T-helper 17 cell (primary cell): ENCODE measurements at regions not wholly inside any gene's neighbourhood (a gene's known extent, or its start where the extent isn't known, plus 50 kb on each side); places are given as distances from the start of the nearest gene placed in this dataset.
"Not testable (repeated sequence)": the region's sequence is repeated elsewhere in the genome, so short reads cannot be mapped to it uniquely, and the experiment has no call there.

Experiments
- ATAC-seq: fragments of 150-1000 bp; cut with Tn5 transposase; 2 replicates; pipeline ENCODE4 v1.10.0; 2021; ENCODE audit warnings: mild to moderate bottlenecking, moderate library complexity
- DNase-seq, 3 donors: peaks; one replicate each; pipeline versions ENCODE4 v3.0.0 to v3.0.0-alpha.2; 2020 to 2021
- H3K9me3 ChIP-seq: one replicate; pipeline ENCODE4 v1.7.0; 2013; ENCODE audit warnings: low read length, mild to moderate bottlenecking; ENCODE audit not compliant: control insufficient read depth, poor library complexity, severe bottlenecking
- H3K27ac Mint-ChIP-seq: one replicate; pipeline ENCODE4 v1.8.0; 2022; ENCODE audit warnings: mild to moderate bottlenecking, moderate library complexity, mixed read lengths
- H3K27me3 Mint-ChIP-seq: one replicate; pipeline ENCODE4 v1.8.0; 2022; ENCODE audit warnings: mixed read lengths
- H3K36me3 Mint-ChIP-seq: one replicate; pipeline ENCODE4 v1.8.0; 2022; ENCODE audit warnings: low read depth, mixed read lengths
- H3K4me1 Mint-ChIP-seq: one replicate; pipeline ENCODE4 v1.8.0; 2022; ENCODE audit warnings: mild to moderate bottlenecking, mixed read lengths
- H3K4me3 Mint-ChIP-seq: one replicate; pipeline ENCODE4 v1.8.0; 2022; ENCODE audit warnings: mild to moderate bottlenecking, moderate library complexity, mixed read lengths

DNA sequence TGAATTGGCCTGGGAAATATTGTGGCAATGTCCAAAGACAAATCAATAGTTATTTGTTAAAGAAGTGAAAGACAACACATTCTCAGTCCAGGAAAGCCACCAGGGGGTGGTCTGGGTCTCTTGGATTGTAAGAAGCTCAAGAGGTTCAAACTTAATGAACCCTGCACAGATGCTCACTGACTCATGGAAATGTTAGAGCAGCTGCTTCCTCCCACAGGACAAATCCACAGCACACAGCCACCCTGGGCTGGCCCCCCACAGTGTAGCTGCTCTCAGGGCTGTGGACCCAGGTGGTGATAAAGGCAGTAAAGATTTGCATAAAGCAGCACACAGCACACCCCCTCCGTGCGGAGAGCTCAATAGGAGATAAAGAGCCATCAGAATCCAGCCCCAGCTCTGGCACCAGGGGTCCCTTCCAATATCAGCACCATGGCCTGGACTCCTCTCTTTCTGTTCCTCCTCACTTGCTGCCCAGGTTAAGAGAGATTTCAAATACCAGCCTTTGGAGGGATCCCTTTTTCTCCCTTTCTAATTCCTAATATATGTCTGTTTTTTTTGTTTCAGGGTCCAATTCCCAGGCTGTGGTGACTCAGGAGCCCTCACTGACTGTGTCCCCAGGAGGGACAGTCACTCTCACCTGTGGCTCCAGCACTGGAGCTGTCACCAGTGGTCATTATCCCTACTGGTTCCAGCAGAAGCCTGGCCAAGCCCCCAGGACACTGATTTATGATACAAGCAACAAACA, 124.8 kb downstream of the VPREB1 start:
- H3K4me3 Mint-ChIP-seq, H3K27ac Mint-ChIP-seq, H3K36me3 Mint-ChIP-seq, H3K9me3 ChIP-seq, DNase-seq, H3K4me1 Mint-ChIP-seq: not testable (repeated sequence)
- H3K27me3 Mint-ChIP-seq = peaks cover 84% of the 10 kb centered on the region
- ATAC-seq = peak; percentile 74

DNA sequence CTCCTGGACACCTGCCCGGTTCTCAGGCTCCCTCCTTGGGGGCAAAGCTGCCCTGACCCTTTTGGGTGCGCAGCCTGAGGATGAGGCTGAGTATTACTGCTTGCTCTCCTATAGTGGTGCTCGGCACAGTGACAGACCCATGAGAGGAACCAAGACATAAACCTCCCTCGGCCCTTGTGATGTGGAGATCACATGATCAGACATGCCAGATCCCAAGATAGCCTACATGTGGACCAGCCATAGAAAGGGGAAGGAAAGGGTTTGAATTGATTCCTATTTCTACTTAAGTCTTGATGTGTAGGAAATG, 125.3 kb downstream of the VPREB1 start:
- no peaks in the 10 kb centered on the region for H3K9me3 ChIP-seq
- no peak overlapping the region for H3K4me3 Mint-ChIP-seq
- no peak for DNase-seq
- peaks cover 3% of the 10 kb centered on the region for H3K4me1 Mint-ChIP-seq
- H3K27ac Mint-ChIP-seq = no peak overlapping the region
- H3K27me3 Mint-ChIP-seq = peaks cover 80% of the 10 kb centered on the region
- peaks cover 2% of the 10 kb centered on the region for H3K36me3 Mint-ChIP-seq
- no peak for ATAC-seq

DNA sequence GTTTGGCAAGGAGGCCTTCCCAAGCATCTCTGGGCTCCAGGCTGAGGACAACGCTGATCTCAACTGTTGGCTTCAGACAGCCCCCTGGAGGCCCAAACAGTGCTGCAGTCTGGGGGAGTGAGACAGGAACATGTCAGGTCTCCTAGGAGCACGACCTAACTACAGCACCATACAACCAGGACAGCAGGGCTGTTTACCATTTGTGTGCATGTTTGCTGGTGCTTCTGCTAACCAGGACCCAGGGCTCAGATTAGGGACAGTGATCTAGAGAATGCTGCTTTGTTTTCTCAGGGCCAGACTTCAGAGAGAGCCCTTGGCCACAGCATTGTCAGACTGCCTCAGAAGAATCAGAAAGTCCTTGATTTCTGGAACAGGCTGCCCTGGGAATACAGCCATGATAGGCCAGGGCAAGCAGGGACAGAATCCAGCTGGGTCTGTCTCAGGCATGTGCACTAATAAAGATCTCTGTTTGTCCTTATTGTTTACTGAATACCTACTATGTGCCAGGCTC, 126.5 kb downstream of the VPREB1 start:
- DNase-seq (no peak), ATAC-seq (no peak)
- H3K36me3 Mint-ChIP-seq = peaks cover 2% of the 10 kb centered on the region
- peaks cover 2% of the 10 kb centered on the region for H3K4me1 Mint-ChIP-seq
- peaks cover 80% of the 10 kb centered on the region for H3K27me3 Mint-ChIP-seq
- H3K9me3 ChIP-seq = no peaks in the 10 kb centered on the region
- no peak overlapping the region for H3K27ac Mint-ChIP-seq
- no peak overlapping the region for H3K4me3 Mint-ChIP-seq

DNA sequence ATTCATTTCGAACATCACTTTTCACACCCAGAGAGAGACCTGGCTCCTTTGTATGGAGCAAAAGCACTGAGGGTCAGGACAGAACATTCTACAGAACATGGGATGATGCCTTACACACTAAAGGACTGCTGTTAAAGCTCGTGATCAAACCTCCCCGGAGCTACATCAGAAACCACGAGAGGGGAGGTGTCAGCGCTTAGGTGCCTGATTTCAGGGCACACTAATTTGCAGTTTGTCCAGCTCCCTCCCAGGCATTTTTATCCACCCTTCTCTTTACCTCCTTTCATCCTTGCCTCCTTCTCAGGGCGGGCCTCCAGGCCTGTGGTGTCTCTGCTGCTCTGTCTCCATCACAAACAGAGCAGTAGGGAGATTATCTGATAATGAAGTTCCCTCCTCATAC, 127.5 kb downstream of the VPREB1 start:
- ATAC-seq (no peak), DNase-seq (no peak)
- peaks cover 82% of the 10 kb centered on the region for H3K27me3 Mint-ChIP-seq
- H3K4me3 Mint-ChIP-seq = no peak overlapping the region
- no peak overlapping the region for H3K27ac Mint-ChIP-seq
- H3K36me3 Mint-ChIP-seq = peaks cover 2% of the 10 kb centered on the region
- no peaks in the 10 kb centered on the region for H3K4me1 Mint-ChIP-seq
- no peaks in the 10 kb centered on the region for H3K9me3 ChIP-seq

DNA sequence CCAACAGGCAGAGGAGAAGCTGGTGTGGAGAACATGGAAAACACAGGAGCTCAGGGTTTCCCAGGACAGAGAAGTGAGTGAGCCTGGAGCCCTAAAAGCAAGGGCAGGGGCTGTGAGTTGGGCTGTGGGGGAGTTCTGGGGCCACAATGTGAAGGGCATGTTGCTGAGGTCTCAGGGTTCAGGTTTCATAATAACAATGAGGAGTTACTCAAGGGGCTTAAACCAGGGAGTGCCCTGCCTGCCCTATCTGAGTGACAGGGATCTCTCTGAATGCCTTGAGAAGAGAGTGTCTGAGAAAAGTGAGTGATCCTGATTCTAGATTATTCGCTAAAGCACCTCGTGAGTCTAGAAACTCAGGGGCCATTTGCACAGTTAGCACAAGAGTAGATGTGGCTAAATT, 129.6 kb downstream of the VPREB1 start:
- no peaks in the 10 kb centered on the region for H3K9me3 ChIP-seq
- no peak overlapping the region for H3K27ac Mint-ChIP-seq
- ATAC-seq (no peak), DNase-seq (no peak)
- H3K4me3 Mint-ChIP-seq = no peak overlapping the region
- H3K4me1 Mint-ChIP-seq = peaks cover 2% of the 10 kb centered on the region
- peaks cover 83% of the 10 kb centered on the region for H3K27me3 Mint-ChIP-seq
- peaks cover 2% of the 10 kb centered on the region for H3K36me3 Mint-ChIP-seq

DNA sequence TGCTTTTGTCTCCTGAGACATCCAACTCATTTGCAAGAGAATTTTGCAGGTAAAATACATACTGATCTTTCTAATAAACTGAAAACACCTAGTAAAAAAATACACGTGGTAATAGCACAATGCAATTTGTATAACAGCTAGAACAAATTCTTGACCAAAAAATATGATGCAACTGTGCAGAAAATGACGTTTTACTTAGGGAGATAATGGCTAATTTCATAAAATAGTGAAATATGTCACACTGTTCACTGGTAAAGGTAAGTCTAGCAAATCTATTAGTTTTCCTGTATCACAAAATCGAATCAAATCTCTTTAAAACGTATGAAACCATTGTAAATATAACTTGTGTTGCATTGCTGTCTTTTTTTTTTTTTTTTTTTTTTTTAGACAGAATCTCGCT, 130.0 kb downstream of the VPREB1 start:
- peaks cover 2% of the 10 kb centered on the region for H3K4me1 Mint-ChIP-seq
- peaks cover 80% of the 10 kb centered on the region for H3K27me3 Mint-ChIP-seq
- H3K4me3 Mint-ChIP-seq = no peak overlapping the region
- H3K9me3 ChIP-seq = no peaks in the 10 kb centered on the region
- no peak overlapping the region for H3K27ac Mint-ChIP-seq
- no peak for DNase-seq
- H3K36me3 Mint-ChIP-seq = peaks cover 2% of the 10 kb centered on the region
- ATAC-seq = no peak

DNA sequence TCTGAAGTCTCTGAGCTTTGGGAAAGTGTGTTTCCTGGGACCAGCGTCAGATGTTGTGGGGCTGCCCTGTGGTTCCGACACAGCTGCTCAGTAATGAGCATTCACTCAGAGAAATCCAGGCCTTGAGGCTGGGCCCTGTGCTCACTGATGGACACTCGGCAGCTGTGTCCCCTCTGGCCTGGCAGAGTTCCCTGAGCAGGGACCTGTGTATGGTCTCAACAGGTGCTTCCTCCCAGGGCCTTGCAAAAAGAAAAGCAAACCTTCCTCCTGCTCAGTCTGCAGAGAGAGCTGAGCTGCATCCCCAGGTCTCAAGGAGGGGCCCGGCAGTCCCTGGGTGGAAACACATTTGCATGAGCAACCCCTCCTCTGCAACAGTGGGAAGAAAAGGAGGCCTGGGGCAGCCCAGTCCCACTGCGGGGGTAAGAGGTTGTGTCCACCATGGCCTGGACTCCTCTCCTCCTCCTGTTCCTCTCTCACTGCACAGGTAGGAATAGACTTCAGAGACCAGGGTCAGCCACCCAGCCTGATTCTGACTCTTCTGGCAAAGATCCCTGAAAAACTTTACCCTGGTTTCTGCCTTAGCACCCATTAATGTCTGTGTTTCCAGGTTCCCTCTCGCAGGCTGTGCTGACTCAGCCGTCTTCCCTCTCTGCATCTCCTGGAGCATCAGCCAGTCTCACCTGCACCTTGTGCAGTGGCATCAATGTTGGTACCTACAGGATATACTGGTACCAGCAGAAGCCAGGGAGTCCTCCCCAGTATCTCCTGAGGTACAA, 131.2 kb downstream of the VPREB1 start:
- peaks cover 9% of the 10 kb centered on the region for H3K4me1 Mint-ChIP-seq
- H3K9me3 ChIP-seq = no peaks in the 10 kb centered on the region
- no peak for ATAC-seq
- no peak overlapping the region for H3K27ac Mint-ChIP-seq
- DNase-seq = no peak
- no peak overlapping the region for H3K4me3 Mint-ChIP-seq
- H3K27me3 Mint-ChIP-seq = peaks cover 83% of the 10 kb centered on the region
- peaks cover 2% of the 10 kb centered on the region for H3K36me3 Mint-ChIP-seq

DNA sequence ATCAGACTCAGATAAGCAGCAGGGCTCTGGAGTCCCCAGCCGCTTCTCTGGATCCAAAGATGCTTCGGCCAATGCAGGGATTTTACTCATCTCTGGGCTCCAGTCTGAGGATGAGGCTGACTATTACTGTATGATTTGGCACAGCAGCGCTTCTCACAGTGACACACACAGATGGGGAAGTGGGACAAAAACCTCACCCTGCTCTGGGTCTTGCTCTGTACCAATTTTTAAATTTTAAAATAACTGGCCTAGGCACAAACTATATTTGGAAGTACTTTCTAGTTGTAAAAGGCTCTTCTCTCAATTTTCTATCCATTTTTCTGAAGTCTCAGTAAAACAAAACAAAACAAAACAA, 131.7 kb downstream of the VPREB1 start:
- H3K9me3 ChIP-seq = no peaks in the 10 kb centered on the region
- Mint-ChIP-seq H3K4me3 (no peak overlapping the region), H3K27ac (no peak overlapping the region), H3K4me1 (peaks cover 9% of the 10 kb centered on the region), H3K27me3 (peaks cover 83% of the 10 kb centered on the region), H3K36me3 (peaks cover 2% of the 10 kb centered on the region)
- ATAC-seq = no peak
- DNase-seq = no peak

DNA sequence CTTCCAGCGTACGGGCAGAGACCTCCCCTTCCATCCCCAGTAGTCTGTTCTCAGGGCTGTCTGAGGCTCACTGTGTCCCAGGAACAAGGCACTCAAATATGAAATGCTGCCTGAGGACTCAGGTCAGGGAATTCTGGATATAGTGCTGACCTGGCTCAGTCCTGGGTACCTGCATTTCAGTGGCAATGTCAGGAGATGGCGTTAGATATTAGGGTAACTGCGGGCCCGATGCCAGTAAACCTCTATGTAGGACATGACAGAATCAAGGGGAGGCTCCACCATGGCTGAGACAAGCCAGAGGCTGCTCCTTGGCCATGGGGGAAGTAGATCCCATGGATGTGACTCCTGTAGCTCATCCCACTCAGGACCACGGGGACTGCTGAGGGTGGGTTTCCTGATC, 131.7 kb downstream of the ZNF280B start:
- peaks cover 82% of the 10 kb centered on the region for H3K27me3 Mint-ChIP-seq
- peaks cover 10% of the 10 kb centered on the region for H3K4me1 Mint-ChIP-seq
- not testable (repeated sequence) for H3K27ac Mint-ChIP-seq, DNase-seq, H3K36me3 Mint-ChIP-seq, H3K4me3 Mint-ChIP-seq, H3K9me3 ChIP-seq, ATAC-seq

DNA sequence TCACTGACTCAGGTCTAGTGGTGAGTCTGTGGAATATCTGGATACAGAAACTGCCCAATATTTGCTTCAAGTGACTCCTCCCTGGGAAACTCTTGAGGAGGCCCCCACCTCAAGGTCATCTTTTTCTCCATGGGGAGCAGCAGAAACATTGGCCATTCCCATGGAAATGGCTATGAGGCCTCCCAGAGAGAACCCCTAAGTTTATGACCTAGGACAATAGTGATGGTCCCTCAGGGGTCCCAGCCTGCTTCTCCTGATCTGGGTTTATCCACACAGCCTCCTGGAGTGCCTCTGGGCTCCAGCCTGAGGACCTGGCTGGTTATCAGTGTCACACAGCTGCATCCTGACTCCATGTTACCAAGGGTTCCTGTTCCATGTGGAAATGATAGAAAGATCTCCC, 131.2 kb downstream of the ZNF280B start:
- H3K27me3 Mint-ChIP-seq = peaks cover 80% of the 10 kb centered on the region
- H3K9me3 ChIP-seq = no peaks in the 10 kb centered on the region
- ATAC-seq = no peak
- DNase-seq = no peak
- H3K36me3 Mint-ChIP-seq = peaks cover 2% of the 10 kb centered on the region
- H3K27ac Mint-ChIP-seq = no peak overlapping the region
- peaks cover 12% of the 10 kb centered on the region for H3K4me1 Mint-ChIP-seq
- no peak overlapping the region for H3K4me3 Mint-ChIP-seq

DNA sequence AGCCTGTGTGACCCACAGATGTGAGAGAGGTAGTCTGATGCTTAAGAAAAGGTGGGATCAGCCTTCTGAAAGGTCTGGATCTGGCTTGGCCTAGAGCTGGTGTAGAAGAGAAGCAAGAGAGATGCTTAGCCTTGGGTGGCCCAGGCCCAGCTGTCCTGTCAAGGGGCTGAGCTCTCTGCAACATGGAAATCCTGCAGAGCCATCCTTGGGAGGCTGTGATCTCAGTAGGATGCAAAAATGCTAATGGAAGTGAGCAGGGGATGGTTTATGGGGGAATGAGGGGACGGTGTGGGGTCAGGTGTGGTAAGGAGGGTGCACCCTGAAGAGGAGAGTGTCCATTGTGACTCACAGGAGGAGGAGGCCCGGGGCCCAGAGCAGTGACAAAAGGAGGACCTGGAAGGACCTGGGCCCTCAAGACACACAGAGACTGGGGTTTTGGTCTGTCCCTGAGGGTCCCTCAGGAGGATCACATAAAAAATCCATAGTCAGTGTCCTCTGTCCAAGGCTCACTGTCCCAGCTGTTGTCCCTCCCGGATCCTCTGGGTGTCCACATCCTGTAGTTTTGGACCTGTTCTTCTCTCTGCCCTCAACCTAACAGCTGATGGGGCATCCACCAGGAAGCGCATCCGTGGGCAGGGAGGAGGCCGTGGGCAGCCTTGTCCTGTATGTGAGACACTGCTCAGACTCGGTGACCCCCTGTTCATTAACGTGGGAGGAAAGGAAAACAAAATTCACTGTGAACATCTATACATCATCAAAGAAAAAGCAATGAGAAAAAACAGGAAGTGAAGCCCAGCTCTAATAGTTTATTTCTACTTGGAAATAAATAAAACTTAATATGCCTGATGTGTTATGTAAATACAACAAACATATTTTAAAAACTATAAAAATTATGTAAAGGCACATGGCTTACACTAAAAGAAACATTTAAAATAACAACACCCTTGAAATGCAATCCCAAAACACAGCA, 129.8 kb downstream of the ZNF280B start:
- ATAC-seq = no peak
- H3K9me3 ChIP-seq = no peaks in the 10 kb centered on the region
- no peak overlapping the region for H3K4me3 Mint-ChIP-seq
- peaks cover 14% of the 10 kb centered on the region for H3K4me1 Mint-ChIP-seq
- no peak overlapping the region for H3K27ac Mint-ChIP-seq
- H3K27me3 Mint-ChIP-seq = peaks cover 84% of the 10 kb centered on the region
- DNase-seq = no peak
- H3K36me3 Mint-ChIP-seq = peaks cover 2% of the 10 kb centered on the region

DNA sequence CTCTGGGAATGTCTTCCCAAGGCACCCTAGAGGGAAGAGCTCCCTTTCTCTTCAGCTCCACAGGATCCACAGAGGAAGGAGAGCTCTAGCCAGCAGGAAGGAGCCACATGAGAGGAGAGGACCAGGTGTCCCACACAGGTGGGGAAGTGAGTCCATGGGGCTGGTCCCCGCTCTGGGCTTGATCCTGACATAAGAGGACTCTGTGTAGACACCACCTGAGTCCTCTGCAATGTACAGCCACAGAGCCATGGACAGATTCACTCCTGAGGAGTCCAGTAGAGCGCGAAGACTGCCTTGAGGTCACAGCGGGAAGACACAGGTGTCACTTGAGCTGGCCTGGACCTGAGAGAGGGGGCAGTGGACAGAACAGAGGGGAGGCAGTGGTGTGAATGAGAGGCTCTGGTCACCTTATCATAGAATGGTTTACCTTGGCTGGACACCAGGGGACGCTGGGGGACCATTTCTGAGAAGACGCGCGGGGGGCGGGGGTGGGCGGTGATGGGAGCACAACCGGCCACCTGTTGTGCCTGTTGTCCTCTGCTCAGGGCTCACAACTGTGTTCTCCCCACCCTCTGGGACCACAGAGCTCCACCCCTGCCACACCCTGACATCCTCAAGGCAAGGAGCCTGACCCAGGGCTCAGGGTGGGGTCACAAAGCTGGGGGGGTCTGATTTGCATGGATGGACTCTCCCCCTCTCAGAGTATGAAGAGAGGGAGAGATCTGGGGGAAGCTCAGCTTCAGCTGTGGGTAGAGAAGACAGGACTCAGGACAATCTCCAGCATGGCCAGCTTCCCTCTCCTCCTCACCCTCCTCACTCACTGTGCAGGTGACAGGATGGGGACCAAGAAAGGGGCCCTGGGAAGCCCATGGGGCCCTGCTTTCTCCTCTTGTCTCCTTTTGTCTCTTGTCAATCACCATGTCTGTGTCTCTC, 128.2 kb downstream of the ZNF280B start:
- Mint-ChIP-seq H3K4me1 (peaks cover 14% of the 10 kb centered on the region), H3K4me3 (no peak overlapping the region), H3K27ac (no peak overlapping the region), H3K27me3 (peaks cover 88% of the 10 kb centered on the region), H3K36me3 (peaks cover 2% of the 10 kb centered on the region)
- DNase-seq (no peak), ATAC-seq (peak; percentile 55)
- no peaks in the 10 kb centered on the region for H3K9me3 ChIP-seq
